ENCODE measurements at regions not wholly inside any gene's neighbourhood (a gene's known extent, or its start where the extent isn't known, plus 50 kb on each side); places are given as distances from the start of the nearest gene placed in this dataset.

DNA sequence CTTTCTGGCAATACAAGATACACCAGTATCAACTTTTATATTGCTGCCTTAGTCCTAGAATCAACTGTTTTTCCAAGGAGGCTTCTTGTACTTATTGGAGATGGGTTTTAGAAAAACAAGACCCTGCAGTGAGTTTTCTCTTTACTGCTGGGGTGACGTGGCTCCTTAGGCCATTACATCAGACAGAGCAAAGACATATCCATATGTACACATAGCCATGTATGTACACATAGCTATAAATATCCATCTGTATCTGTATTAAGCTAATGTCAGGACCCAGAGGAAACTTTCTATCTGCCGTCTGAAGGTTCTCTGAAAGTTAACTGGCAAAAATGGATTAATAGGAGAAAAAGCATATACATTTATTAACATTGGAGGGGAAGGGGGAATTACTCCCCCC lies 607.4 kb downstream of the POM121L12 start:
- Histone ChIP-seq H3K27me3 (replicated peaks in 1 of 2; ENCODE audit: control insufficient read depth in 2 of 2, insufficient read depth in 2 of 2, low read length in 1 of 2) (no peaks in the 10 kb centered on the region), H3K4me3 (no peak overlapping the region), H3K4me1 (ENCODE audit: control insufficient read depth, insufficient read depth, low read length) (no peaks in the 10 kb centered on the region), H3K36me3 (ENCODE audit: control insufficient read depth in 2 of 2, insufficient read depth in 2 of 2, low read length in 1 of 2) (no peaks in the 10 kb centered on the region), H3K27ac (ENCODE audit: control insufficient read depth, insufficient read depth) (no peak overlapping the region), H4K20me1 (ENCODE audit: control insufficient read depth, insufficient read depth) (no peaks in the 10 kb centered on the region), H3K9me3 (replicated peaks; ENCODE audit: control insufficient read depth, insufficient read depth, low read length) (no peaks in the 10 kb centered on the region), H3K9ac (ENCODE audit: control insufficient read depth, insufficient read depth, low read length) (no peak overlapping the region), H2AFZ (ENCODE audit: control insufficient read depth, low read depth, low read length) (no peak overlapping the region), H3K79me2 (ENCODE audit: control insufficient read depth, insufficient read depth, low read length) (no peaks in the 10 kb centered on the region), H3K4me2 (ENCODE audit: control insufficient read depth, insufficient read depth) (no peak overlapping the region)
- in situ Hi-C loops (cut with MboI) (no loop called here), intact Hi-C loops (cut with micrococcal nuclease; ENCODE audit: unreplicated experiment) (no loop called here)
- CTCF ChIA-PET: no interaction called here
- no TSS peak for BruUV-seq (replicated peaks)
- SMC1A ChIA-PET (ENCODE audit: uncharacterized antibody, unreplicated experiment): no interaction called here
- 0% methylated on average over 2 of the region's 2 CpGs for WGBS (ENCODE audit: insufficient coverage, insufficient replicate concordance, low lambda C conversion rate, missing lambda C conversion rate)
- POLR2A ChIA-PET: no interaction called here
- no peak for ATAC-seq
- FAIRE-seq: no peak
- DNase-seq (ENCODE audit: low read depth, low spot score): no peak
- TF ChIP-seq NBN (IDR thresholded peaks at IDR 0.05) (no peak), SREBF2 (IDR thresholded peaks at IDR 0.05; ENCODE audit: low read length) (no peak), BHLHE40 (IDR thresholded peaks at IDR 0.05; ENCODE audit: borderline replicate concordance in 1 of 2, low read depth in 2 of 2, low read length in 1 of 2) (no peak), PML (IDR thresholded peaks at IDR 0.05; ENCODE audit: low read length) (no peak), YBX1 (IDR thresholded peaks at IDR 0.05) (no peak), SIN3A (IDR thresholded peaks at IDR 0.05; ENCODE audit: low read depth, low read length) (no peak), NR2C2 (IDR thresholded peaks at IDR 0.05; ENCODE audit: borderline replicate concordance, control insufficient read depth, insufficient read length, low read depth) (no peak), NR2F1 (conservative IDR thresholded peaks at IDR 0.05) (no peak)
- TF ChIP-seq, protein P1, sequence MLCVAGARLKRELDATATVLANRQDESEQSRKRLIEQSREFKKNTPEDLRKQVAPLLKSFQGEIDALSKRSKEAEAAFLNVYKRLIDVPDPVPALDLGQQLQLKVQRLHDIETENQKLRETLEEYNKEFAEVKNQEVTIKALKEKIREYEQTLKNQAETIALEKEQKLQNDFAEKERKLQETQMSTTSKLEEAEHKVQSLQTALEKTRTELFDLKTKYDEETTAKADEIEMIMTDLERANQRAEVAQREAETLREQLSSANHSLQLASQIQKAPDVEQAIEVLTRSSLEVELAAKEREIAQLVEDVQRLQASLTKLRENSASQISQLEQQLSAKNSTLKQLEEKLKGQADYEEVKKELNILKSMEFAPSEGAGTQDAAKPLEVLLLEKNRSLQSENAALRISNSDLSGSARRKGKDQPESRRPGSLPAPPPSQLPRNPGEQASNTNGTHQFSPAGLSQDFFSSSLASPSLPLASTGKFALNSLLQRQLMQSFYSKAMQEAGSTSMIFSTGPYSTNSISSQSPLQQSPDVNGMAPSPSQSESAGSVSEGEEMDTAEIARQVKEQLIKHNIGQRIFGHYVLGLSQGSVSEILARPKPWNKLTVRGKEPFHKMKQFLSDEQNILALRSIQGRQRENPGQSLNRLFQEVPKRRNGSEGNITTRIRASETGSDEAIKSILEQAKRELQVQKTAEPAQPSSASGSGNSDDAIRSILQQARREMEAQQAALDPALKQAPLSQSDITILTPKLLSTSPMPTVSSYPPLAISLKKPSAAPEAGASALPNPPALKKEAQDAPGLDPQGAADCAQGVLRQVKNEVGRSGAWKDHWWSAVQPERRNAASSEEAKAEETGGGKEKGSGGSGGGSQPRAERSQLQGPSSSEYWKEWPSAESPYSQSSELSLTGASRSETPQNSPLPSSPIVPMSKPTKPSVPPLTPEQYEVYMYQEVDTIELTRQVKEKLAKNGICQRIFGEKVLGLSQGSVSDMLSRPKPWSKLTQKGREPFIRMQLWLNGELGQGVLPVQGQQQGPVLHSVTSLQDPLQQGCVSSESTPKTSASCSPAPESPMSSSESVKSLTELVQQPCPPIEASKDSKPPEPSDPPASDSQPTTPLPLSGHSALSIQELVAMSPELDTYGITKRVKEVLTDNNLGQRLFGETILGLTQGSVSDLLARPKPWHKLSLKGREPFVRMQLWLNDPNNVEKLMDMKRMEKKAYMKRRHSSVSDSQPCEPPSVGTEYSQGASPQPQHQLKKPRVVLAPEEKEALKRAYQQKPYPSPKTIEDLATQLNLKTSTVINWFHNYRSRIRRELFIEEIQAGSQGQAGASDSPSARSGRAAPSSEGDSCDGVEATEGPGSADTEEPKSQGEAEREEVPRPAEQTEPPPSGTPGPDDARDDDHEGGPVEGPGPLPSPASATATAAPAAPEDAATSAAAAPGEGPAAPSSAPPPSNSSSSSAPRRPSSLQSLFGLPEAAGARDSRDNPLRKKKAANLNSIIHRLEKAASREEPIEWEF (IDR thresholded peaks at IDR 0.05; ENCODE audit: insufficient replicate concordance, low read depth, low read length): no peak
- RAD21 ChIA-PET (ENCODE audit: unreplicated experiment): no interaction called here

Measured in GM12878 (cell line).